Body of pancreas (tissue), 4 donors: ENCODE measurements at regions not wholly inside any gene's neighbourhood (a gene's known extent, or its start where the extent isn't known, plus 50 kb on each side); places are given as distances from the start of the nearest gene placed in this dataset.

Source experiments
- POLR2A ChIP-seq, 3 donors: fragments of 450-650 bp; IDR thresholded peaks; one replicate each; pipeline ENCODE4 v1.6.1; 2016; ENCODE audit warnings: antibody characterized with exemption in 3 of 3, mild to moderate bottlenecking in 2 of 3
- TF ChIP-seq, protein P1 (sequence below), 7 experiments: fragments of 450-650 bp in 4 of 7; fragments of 200-600 bp in 3 of 7; sonication (generic) in 3 of 7; IDR thresholded peaks; one replicate each; pipeline ENCODE4 v1.5.1; 2016 to 2019; ENCODE audit warnings: antibody characterized with exemption in 7 of 7

DNA sequence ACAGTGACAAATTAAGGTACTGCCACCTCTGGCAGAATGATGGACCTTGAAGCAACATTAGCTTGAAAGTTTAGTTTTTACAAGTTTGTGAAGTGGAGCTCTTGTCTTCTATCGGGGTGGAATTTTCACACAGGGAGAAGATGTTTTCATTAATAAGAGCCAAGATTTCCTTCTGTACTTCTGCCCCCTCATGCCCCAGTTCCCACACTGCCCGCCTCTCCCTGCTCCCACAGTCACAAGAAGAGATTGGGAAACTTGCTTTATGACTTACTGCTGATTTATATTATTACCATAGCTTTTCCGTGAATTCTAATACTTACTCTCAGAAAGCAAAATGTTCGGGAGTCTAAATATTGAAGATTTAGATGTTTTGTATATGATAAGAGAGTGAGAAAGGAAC lies 539.8 kb upstream of the ARX start:
- TF ChIP-seq, protein P1, sequence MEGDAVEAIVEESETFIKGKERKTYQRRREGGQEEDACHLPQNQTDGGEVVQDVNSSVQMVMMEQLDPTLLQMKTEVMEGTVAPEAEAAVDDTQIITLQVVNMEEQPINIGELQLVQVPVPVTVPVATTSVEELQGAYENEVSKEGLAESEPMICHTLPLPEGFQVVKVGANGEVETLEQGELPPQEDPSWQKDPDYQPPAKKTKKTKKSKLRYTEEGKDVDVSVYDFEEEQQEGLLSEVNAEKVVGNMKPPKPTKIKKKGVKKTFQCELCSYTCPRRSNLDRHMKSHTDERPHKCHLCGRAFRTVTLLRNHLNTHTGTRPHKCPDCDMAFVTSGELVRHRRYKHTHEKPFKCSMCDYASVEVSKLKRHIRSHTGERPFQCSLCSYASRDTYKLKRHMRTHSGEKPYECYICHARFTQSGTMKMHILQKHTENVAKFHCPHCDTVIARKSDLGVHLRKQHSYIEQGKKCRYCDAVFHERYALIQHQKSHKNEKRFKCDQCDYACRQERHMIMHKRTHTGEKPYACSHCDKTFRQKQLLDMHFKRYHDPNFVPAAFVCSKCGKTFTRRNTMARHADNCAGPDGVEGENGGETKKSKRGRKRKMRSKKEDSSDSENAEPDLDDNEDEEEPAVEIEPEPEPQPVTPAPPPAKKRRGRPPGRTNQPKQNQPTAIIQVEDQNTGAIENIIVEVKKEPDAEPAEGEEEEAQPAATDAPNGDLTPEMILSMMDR (IDR thresholded peaks at IDR 0.05), result no peak
- no peak for TF ChIP-seq POLR2A (IDR thresholded peaks at IDR 0.05)
